CD4-positive, CD25-positive, alpha-beta regulatory T cell (primary cell): ENCODE measurements at regions not wholly inside any gene's neighbourhood (a gene's known extent, or its start where the extent isn't known, plus 50 kb on each side); places are given as distances from the start of the nearest gene placed in this dataset.
A peak's percentile ranks its signal among the peaks of the same experiment; 100 is the strongest.
"Not testable (repeated sequence)": the region's sequence is repeated elsewhere in the genome, so short reads cannot be mapped to it uniquely, and the experiment has no call there.

ENCODE experiments used
- ATAC-seq, 2 donors: fragments of 150-1000 bp; cut with Tn5 transposase; one replicate each; pipeline ENCODE4 v1.10.0; 2021; ENCODE audit warnings: low read depth in 2 of 2, moderate number of reproducible peaks in 2 of 2, moderate library complexity in 1 of 2
- DNase-seq, 3 donors: peaks; one replicate each; pipeline versions ENCODE4 v3.0.0 to v3.0.0-alpha.2; 2012 to 2022; ENCODE audit warnings: mixed read lengths in 1 of 3
- H3K27ac ChIP-seq: one replicate; pipeline ENCODE4 v1.7.0; 2013; ENCODE audit warnings: mild to moderate bottlenecking, low read length; ENCODE audit not compliant: insufficient read depth, poor library complexity, severe bottlenecking
- H3K27me3 ChIP-seq: one replicate; pipeline ENCODE4 v1.7.0; 2013; ENCODE audit warnings: low read length; ENCODE audit not compliant: control insufficient read depth, insufficient read depth
- H3K36me3 ChIP-seq: one replicate; pipeline ENCODE4 v1.7.0; 2013; ENCODE audit warnings: mild to moderate bottlenecking, low read length, moderate library complexity; ENCODE audit not compliant: control insufficient read depth, insufficient read depth
- H3K4me1 ChIP-seq: 2 replicates; pipeline ENCODE4 v1.7.0; 2013; ENCODE audit warnings: mild to moderate bottlenecking, low read length; ENCODE audit not compliant: insufficient read depth, control insufficient read depth, poor library complexity, severe bottlenecking
- H3K4me3 ChIP-seq: one replicate; pipeline ENCODE4 v1.7.0; 2013; ENCODE audit warnings: low read depth, mild to moderate bottlenecking, low read length, moderate library complexity
- H3K9me3 ChIP-seq, 2 experiments: 1 replicate in 1 of 2; 2 replicates in 1 of 2; pipeline ENCODE4 v1.7.0; 2013; ENCODE audit warnings: low read length in 2 of 2, mild to moderate bottlenecking in 1 of 2, moderate library complexity in 1 of 2; ENCODE audit not compliant: control insufficient read depth in 2 of 2
- H3K27ac Mint-ChIP-seq, 3 donors: one replicate each; pipeline ENCODE4 v1.8.0; 2020 to 2022; ENCODE audit warnings: mild to moderate bottlenecking in 3 of 3, mixed read lengths in 3 of 3, moderate library complexity in 2 of 3
- H3K27me3 Mint-ChIP-seq: one replicate; pipeline ENCODE4 v1.8.0; 2022; ENCODE audit warnings: mild to moderate bottlenecking, mixed read lengths
- H3K36me3 Mint-ChIP-seq: one replicate; pipeline ENCODE4 v1.8.0; 2020; ENCODE audit warnings: mixed read lengths
- H3K4me1 Mint-ChIP-seq, 4 donors: one replicate each; pipeline ENCODE4 v1.8.0; 2020 to 2022; ENCODE audit warnings: mixed read lengths in 4 of 4, mild to moderate bottlenecking in 1 of 4
- H3K4me3 Mint-ChIP-seq, 4 donors: one replicate each; pipeline ENCODE4 v1.8.0; 2020 to 2022; ENCODE audit warnings: mild to moderate bottlenecking in 4 of 4, mixed read lengths in 4 of 4, moderate library complexity in 3 of 4
- H3K9me3 Mint-ChIP-seq, 7 donors: one replicate each; pipeline ENCODE4 v1.8.0; 2020 to 2022; ENCODE audit warnings: mixed read lengths in 7 of 7, mild to moderate bottlenecking in 3 of 7, moderate library complexity in 2 of 7

DNA sequence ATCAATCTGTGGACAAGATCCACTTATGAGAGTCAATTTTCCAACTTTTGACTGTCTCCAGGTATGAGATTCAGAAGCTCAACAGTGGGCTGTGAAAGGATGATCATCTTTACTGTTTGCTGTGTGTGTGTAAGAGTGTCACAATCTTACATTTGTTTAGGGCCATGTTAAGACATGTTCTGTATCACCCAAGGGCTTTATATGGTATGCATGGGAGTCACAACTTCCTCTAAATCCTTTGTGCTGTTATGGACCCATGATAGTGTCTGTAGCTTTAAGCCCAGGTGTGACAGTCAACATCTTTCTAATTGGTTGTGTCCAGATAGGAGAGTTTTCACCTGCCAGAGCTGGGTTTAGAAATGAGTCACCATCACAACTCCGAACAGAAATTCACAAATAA, 70.2 kb downstream of the ZNF726 start:
- H3K9me3 Mint-ChIP-seq, H3K4me1 Mint-ChIP-seq, H3K4me3 ChIP-seq, H3K4me1 ChIP-seq, H3K36me3 ChIP-seq, H3K9me3 ChIP-seq, H3K4me3 Mint-ChIP-seq, H3K27me3 Mint-ChIP-seq, DNase-seq, H3K36me3 Mint-ChIP-seq, H3K27ac Mint-ChIP-seq, H3K27ac ChIP-seq, H3K27me3 ChIP-seq, ATAC-seq: not testable (repeated sequence)

DNA sequence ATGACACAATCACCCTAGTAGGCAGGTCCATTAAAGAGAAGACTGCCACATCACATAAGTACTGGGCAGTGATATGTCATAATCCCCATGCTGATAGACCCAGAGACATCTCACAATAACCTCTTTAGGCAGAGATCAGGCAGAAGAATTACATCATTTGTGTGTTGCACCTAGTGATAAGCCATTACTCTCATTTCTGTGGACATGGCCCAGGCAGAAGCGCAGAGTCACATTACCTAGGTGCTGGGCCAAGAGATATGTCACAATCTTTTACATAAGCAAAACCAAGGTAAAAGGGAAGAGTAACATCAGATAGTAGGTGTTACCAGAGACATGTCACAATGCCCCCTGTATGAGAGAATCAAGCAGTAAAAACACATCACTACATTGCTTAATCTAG, 71.9 kb downstream of the ZNF726 start:
- Mint-ChIP-seq H3K9me3 (peaks cover 0 to 7% (median 3%) of the 10 kb centered on the region in 7 donors), H3K4me1 (peaks cover 0 to 7% (median 3%) of the 10 kb centered on the region in 4 donors), H3K27ac (no peak overlapping the region), H3K27me3 (no peaks in the 10 kb centered on the region), H3K4me3 (no peak overlapping the region), H3K36me3 (no peaks in the 10 kb centered on the region)
- no peak for ATAC-seq
- Histone ChIP-seq H3K4me1 (no peaks in the 10 kb centered on the region), H3K36me3 (no peaks in the 10 kb centered on the region), H3K27me3 (no peaks in the 10 kb centered on the region), H3K9me3 (no peaks in the 10 kb centered on the region), H3K27ac (no peak overlapping the region), H3K4me3 (no peak overlapping the region)
- DNase-seq, result no peak

GRCh38 chr19:23991170-23991569, 76.5 kb downstream of the ZNF726 start:
- H3K4me1 ChIP-seq, result no peaks in the 10 kb centered on the region
- ATAC-seq (peak in 1 of 2 donors; percentile 50), DNase-seq (peak in 1 of 3 donors; percentile 6)
- no peak overlapping the region for H3K4me3 ChIP-seq
- H3K27ac Mint-ChIP-seq, result no peak overlapping the region
- no peaks in the 10 kb centered on the region for H3K36me3 Mint-ChIP-seq
- H3K4me3 Mint-ChIP-seq, result no peak overlapping the region
- peaks cover 0 to 20% (median 11%) of the 10 kb centered on the region in 4 donors for H3K4me1 Mint-ChIP-seq
- H3K9me3 ChIP-seq, result no peaks in the 10 kb centered on the region
- no peak overlapping the region for H3K27ac ChIP-seq
- H3K36me3 ChIP-seq, result no peaks in the 10 kb centered on the region
- H3K27me3 ChIP-seq, result no peaks in the 10 kb centered on the region
- no peaks in the 10 kb centered on the region for H3K27me3 Mint-ChIP-seq
- H3K9me3 Mint-ChIP-seq, result peaks cover 0 to 17% (median 7%) of the 10 kb centered on the region in 7 donors

GRCh38 chr19:23992348-23992747, 77.7 kb downstream of the ZNF726 start:
- no peak for ATAC-seq

DNA sequence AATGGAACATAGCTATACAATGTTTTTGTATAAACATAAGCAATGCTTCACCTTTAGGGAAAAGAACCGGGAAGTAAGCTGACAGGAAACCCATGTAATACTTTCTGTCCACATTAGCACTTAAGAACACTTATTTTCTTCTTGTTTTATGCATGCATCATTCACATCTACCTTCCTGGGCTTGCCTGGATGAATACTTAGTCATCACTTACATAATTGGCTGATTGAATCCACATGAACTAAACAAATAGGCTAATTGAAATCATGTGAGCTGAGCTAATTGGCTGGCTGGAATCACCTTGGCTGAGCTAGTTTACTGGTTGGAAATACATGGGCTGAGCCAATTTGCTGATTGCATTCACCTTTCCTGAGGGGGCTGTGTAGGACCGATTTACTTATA, 78.8 kb downstream of the ZNF726 start:
- H3K4me1 Mint-ChIP-seq, result peaks cover 0 to 20% (median 11%) of the 10 kb centered on the region in 4 donors
- Histone ChIP-seq H3K4me1 (no peaks in the 10 kb centered on the region), H3K4me3 (no peak overlapping the region), H3K27me3 (no peaks in the 10 kb centered on the region), H3K36me3 (no peaks in the 10 kb centered on the region), H3K27ac (no peak overlapping the region), H3K9me3 (peaks cover 4 to 8% of the 10 kb centered on the region in 2 experiments)
- H3K9me3 Mint-ChIP-seq, result peaks cover 5 to 32% (median 11%) of the 10 kb centered on the region in 7 donors
- H3K36me3 Mint-ChIP-seq, result peaks cover 5% of the 10 kb centered on the region
- no peak overlapping the region for H3K27ac Mint-ChIP-seq
- DNase-seq, result no peak
- ATAC-seq, result no peak
- no peak overlapping the region for H3K4me3 Mint-ChIP-seq
- no peaks in the 10 kb centered on the region for H3K27me3 Mint-ChIP-seq

More at GRCh38 chr19:23992348-23992747, 77.7 kb downstream of the ZNF726 start:
- no peak overlapping the region for H3K27ac ChIP-seq
- H3K27me3 ChIP-seq, result no peaks in the 10 kb centered on the region
- H3K9me3 Mint-ChIP-seq, result peaks cover 5 to 26% (median 11%) of the 10 kb centered on the region in 7 donors
- H3K4me1 Mint-ChIP-seq, result peaks cover 0 to 20% (median 11%) of the 10 kb centered on the region in 4 donors
- H3K27ac Mint-ChIP-seq, result peak overlapping the region in 1 of 3 donors; percentile 59
- H3K36me3 Mint-ChIP-seq, result peaks cover 5% of the 10 kb centered on the region
- H3K27me3 Mint-ChIP-seq, result no peaks in the 10 kb centered on the region
- peak in 1 of 3 donors; percentile 12 for DNase-seq
- no peaks in the 10 kb centered on the region for H3K4me1 ChIP-seq
- H3K4me3 Mint-ChIP-seq, result peak overlapping the region in 2 of 4 donors; percentile 2 to 59
- H3K9me3 ChIP-seq, result peaks cover 0 to 4% of the 10 kb centered on the region in 2 experiments
- H3K36me3 ChIP-seq, result no peaks in the 10 kb centered on the region
- H3K4me3 ChIP-seq, result peak overlapping the region; percentile 58

DNA sequence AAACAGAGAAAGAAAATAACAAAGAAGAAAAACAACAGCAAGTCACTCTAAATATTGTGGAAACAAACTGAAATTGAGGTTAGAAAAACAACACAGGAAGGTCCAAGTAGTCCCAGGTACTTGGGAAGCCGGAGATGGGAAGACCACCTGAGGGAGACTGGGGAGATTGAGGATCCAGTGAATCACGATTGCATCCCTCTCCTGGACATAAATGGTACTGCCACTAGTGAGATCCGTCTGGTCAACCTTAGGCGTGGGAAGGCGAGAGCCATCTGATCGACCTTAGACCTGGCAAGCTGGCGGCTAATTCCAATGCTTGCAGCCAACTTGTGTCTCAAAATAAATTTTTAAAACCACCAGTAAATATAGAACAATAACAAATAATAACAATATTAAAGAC, 81.9 kb downstream of the ZNF726 start:
- H3K4me3 Mint-ChIP-seq, result no peak overlapping the region
- Histone ChIP-seq H3K4me1 (no peaks in the 10 kb centered on the region), H3K27me3 (no peaks in the 10 kb centered on the region), H3K36me3 (no peaks in the 10 kb centered on the region), H3K9me3 (peaks cover 4 to 13% of the 10 kb centered on the region in 2 experiments), H3K4me3 (no peak overlapping the region), H3K27ac (no peak overlapping the region)
- no peak overlapping the region for H3K27ac Mint-ChIP-seq
- DNase-seq, result peak in 1 of 3 donors; percentile 6
- H3K9me3 Mint-ChIP-seq, result peaks cover 5 to 50% (median 18%) of the 10 kb centered on the region in 7 donors
- H3K27me3 Mint-ChIP-seq, result no peaks in the 10 kb centered on the region
- no peak for ATAC-seq
- H3K4me1 Mint-ChIP-seq, result peaks cover 0 to 14% (median 8%) of the 10 kb centered on the region in 4 donors
- peaks cover 5% of the 10 kb centered on the region for H3K36me3 Mint-ChIP-seq

- H3K9me3 ChIP-seq, result peaks cover 4 to 24% of the 10 kb centered on the region in 2 experiments
- ATAC-seq (no peak), DNase-seq (no peak)
- no peaks in the 10 kb centered on the region for H3K4me1 ChIP-seq
- H3K36me3 ChIP-seq, result no peaks in the 10 kb centered on the region
- no peaks in the 10 kb centered on the region for H3K27me3 ChIP-seq
- H3K27me3 Mint-ChIP-seq, result no peaks in the 10 kb centered on the region
- peaks cover 5% of the 10 kb centered on the region for H3K36me3 Mint-ChIP-seq
- H3K9me3 Mint-ChIP-seq, result peaks cover 4 to 48% (median 14%) of the 10 kb centered on the region in 7 donors
- H3K4me3 Mint-ChIP-seq, result no peak overlapping the region
- no peak overlapping the region for H3K27ac Mint-ChIP-seq
- H3K4me3 ChIP-seq, result no peak overlapping the region
- H3K27ac ChIP-seq, result no peak overlapping the region
- peaks cover 0 to under 1% (median 0%) of the 10 kb centered on the region in 4 donors for H3K4me1 Mint-ChIP-seq
Measured at GRCh38 chr19:23998568-23998967, 83.9 kb downstream of the ZNF726 start.

DNA sequence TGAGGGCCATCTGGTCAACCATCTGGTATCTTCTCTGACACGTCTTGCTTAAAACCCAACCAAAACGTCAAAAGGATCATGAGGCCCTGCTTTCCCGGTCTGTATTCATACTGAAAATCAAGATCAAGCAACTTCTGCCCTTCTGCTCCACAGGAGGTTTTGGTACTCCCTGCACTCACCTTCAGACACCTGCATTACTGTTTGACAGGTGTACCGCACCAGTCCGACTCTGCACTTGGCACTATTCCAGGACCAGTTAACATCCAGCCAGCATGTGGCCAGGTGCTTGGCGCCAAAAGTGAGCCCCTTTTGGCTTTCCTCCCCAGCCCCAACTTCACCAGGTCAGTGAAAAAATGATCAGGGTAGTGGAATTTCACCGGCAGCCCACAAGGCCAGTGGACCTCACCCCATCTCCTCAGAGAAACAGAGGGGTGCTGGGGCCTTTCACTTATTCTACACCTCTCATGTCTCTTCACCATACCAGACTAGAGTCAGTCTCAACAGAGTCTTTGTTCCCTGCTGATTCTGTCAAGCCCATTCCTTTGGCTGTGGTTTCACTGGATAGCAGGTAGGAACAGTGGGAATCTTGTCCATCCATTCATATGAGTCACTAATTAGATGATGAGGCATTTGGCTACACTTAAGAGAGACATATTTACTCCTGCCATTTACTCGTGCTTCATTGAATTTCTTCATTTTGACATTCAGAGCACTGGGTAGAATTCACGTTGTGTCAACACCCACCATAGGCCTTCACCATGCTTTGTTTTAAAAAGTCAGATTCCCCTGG, 85.3 kb downstream of the ZNF726 start:
- ATAC-seq (no peak), DNase-seq (no peak)
- H3K9me3 ChIP-seq, result peaks cover 4 to 24% of the 10 kb centered on the region in 2 experiments
- Mint-ChIP-seq H3K27me3 (no peaks in the 10 kb centered on the region), H3K36me3 (peaks cover 5% of the 10 kb centered on the region), H3K4me1 (no peaks in the 10 kb centered on the region), H3K27ac (no peak overlapping the region), H3K4me3 (no peak overlapping the region), H3K9me3 (peaks cover 4 to 45% (median 17%) of the 10 kb centered on the region in 7 donors)
- no peaks in the 10 kb centered on the region for H3K4me1 ChIP-seq
- no peaks in the 10 kb centered on the region for H3K27me3 ChIP-seq
- H3K36me3 ChIP-seq, result no peaks in the 10 kb centered on the region
- no peak overlapping the region for H3K4me3 ChIP-seq
- no peak overlapping the region for H3K27ac ChIP-seq
